Endothelial cell of umbilical vein (primary cell): ENCODE measurements at regions not wholly inside any gene's neighbourhood (a gene's known extent, or its start where the extent isn't known, plus 50 kb on each side); places are given as distances from the start of the nearest gene placed in this dataset.

Source experiments
- BruUV-seq: library from RNA; stranded (reverse); fragments of 400-500 nt; replicated peaks from 2 replicates; lab custom pipeline; 2021; lab: Mats Ljungman, UMichigan
- CTCF ChIA-PET: fragments of 300-600, 350-600 bp; sonication (Branson Sonifier 250); formaldehyde crosslinking; loops from one replicate; lab custom pipeline; 2021; ENCODE audit warnings: antibody characterized with exemption, inconsistent platforms; lab: Charles Lee
- POLR2A ChIA-PET: fragments of 300-600, 350-600 bp; sonication (Branson Sonifier 250); formaldehyde crosslinking; loops from one replicate; lab custom pipeline; 2021; ENCODE audit warnings: antibody characterized with exemption, inconsistent platforms; lab: Charles Lee
- DNase-seq: peaks from one replicate; pipeline ENCODE4 v3.0.0-alpha.2; 2011; ENCODE audit warnings: low read depth, low spot score
- FAIRE-seq: peaks from 2 replicates; lab custom pipeline; 2011; peaks lifted over from hg19 to GRCh38; lab: Jason Lieb, UNC
- H2AFZ ChIP-seq: 2 replicates; pipeline ENCODE4 v1.6.0; 2012; ENCODE audit warnings: low read depth, low read length, control low read depth, inconsistent platforms
- H3K27ac ChIP-seq: 2 replicates; pipeline ENCODE4 v1.5.1; 2011; ENCODE audit warnings: low read depth, mild to moderate bottlenecking, control low read depth, low read length, moderate library complexity; ENCODE audit not compliant: insufficient read depth
- H3K27me3 ChIP-seq, 2 experiments: 2 replicates each; pipeline versions ENCODE4 v1.6.0 to v1.6.1; 2011; ENCODE audit warnings: low read length in 2 of 2, mixed read lengths in 1 of 2; ENCODE audit not compliant: control insufficient read depth in 2 of 2, insufficient read depth in 2 of 2
- H3K36me3 ChIP-seq, 2 experiments: 2 replicates in 1 of 2; 3 replicates in 1 of 2; pipeline ENCODE4 v1.5.1; 2011; ENCODE audit warnings: low read length in 2 of 2, mild to moderate bottlenecking in 1 of 2, moderate library complexity in 1 of 2; ENCODE audit not compliant: control insufficient read depth in 2 of 2, insufficient read depth in 2 of 2; ENCODE audit errors: extremely low read depth in 1 of 2
- H3K4me1 ChIP-seq: 3 replicates; pipeline ENCODE4 v1.5.1; 2011; ENCODE audit warnings: mild to moderate bottlenecking, low read length; ENCODE audit not compliant: control insufficient read depth, insufficient read depth; ENCODE audit errors: extremely low read depth
- H3K4me2 ChIP-seq: 2 replicates; pipeline ENCODE4 v1.6.1; 2011; ENCODE audit warnings: low read length, control low read depth, mixed read lengths; ENCODE audit not compliant: insufficient read depth
- H3K4me3 ChIP-seq, 3 experiments: fragments of 200-600 bp in 1 of 3; sonication (generic), shearing (Covaris generic) in 1 of 3; replicated peaks in 1 of 3; 2 replicates each; pipeline ENCODE4 v1.5.1; 2011 to 2016; ENCODE audit warnings: control low read depth in 3 of 3, low read length in 3 of 3, mild to moderate bottlenecking in 2 of 3, inconsistent platforms in 1 of 3, low read depth in 1 of 3, moderate library complexity in 1 of 3; ENCODE audit not compliant: insufficient read depth in 1 of 3
- H3K79me2 ChIP-seq: 2 replicates; pipeline ENCODE4 v1.6.0; 2012; ENCODE audit warnings: low read length, inconsistent platforms; ENCODE audit not compliant: control insufficient read depth, insufficient read depth
- H3K9ac ChIP-seq: replicated peaks from 2 replicates; pipeline ENCODE3; 2011; ENCODE audit warnings: low read length, control low read depth; ENCODE audit not compliant: insufficient read depth; ENCODE audit errors: extremely low read depth
- H3K9me1 ChIP-seq: replicated peaks from 3 replicates; pipeline ENCODE4 v1.6.0; 2011; ENCODE audit warnings: mild to moderate bottlenecking, low read length; ENCODE audit not compliant: control insufficient read depth, insufficient read depth; ENCODE audit errors: extremely low read depth
- H3K9me3 ChIP-seq: replicated peaks from 2 replicates; pipeline ENCODE4 v1.5.1; 2012; ENCODE audit warnings: low read length, inconsistent platforms; ENCODE audit not compliant: control insufficient read depth, insufficient read depth
- H4K20me1 ChIP-seq: replicated peaks from 2 replicates; pipeline ENCODE3; 2011; ENCODE audit warnings: mild to moderate bottlenecking, low read length; ENCODE audit not compliant: control insufficient read depth, insufficient read depth; ENCODE audit errors: extremely low read depth
- CTCF ChIP-seq, 2 donors: IDR thresholded peaks; 1 replicate in 1 of 2; 2 replicates in 1 of 2; pipeline ENCODE4 v1.5.1; 2011; ENCODE audit warnings: low read length in 2 of 2, mild to moderate bottlenecking in 2 of 2, moderate library complexity in 2 of 2, control low read depth in 1 of 2, inconsistent platforms in 1 of 2, low read depth in 1 of 2; ENCODE audit not compliant: insufficient read depth in 1 of 2; ENCODE audit errors: extremely low read depth in 1 of 2
- EZH2 ChIP-seq: IDR thresholded peaks from 2 replicates; pipeline ENCODE4 v1.6.1; 2012; ENCODE audit warnings: borderline replicate concordance, low read depth, mild to moderate bottlenecking, moderate library complexity, low read length, inconsistent platforms; ENCODE audit not compliant: severe bottlenecking
- FOS ChIP-seq: IDR thresholded peaks from 2 replicates; pipeline ENCODE4 v1.6.1; 2011; ENCODE audit warnings: mild to moderate bottlenecking, low read length, moderate library complexity, borderline replicate concordance; ENCODE audit not compliant: insufficient read depth
- GATA2 ChIP-seq: IDR thresholded peaks from 2 replicates; pipeline ENCODE4 v1.7.0; 2011; ENCODE audit warnings: low read depth, mild to moderate bottlenecking, moderate library complexity, mixed read lengths, low read length; ENCODE audit not compliant: insufficient read length, insufficient read depth
- JUN ChIP-seq: IDR thresholded peaks from 2 replicates; pipeline ENCODE4 v1.6.1; 2011; ENCODE audit warnings: borderline replicate concordance, low read depth; ENCODE audit not compliant: insufficient read length, insufficient read depth
- MAX ChIP-seq: IDR thresholded peaks from 2 replicates; pipeline ENCODE4 v1.6.1; 2011; ENCODE audit not compliant: insufficient read depth, insufficient read length
- MYC ChIP-seq: IDR thresholded peaks from one replicate; pipeline ENCODE4 v1.6.1; 2011; ENCODE audit warnings: mild to moderate bottlenecking, low read depth, low read length
- POLR2A ChIP-seq: IDR thresholded peaks from 2 replicates; pipeline ENCODE4 v1.6.1; 2012; ENCODE audit warnings: low read depth, mild to moderate bottlenecking, control low read depth, low read length
- POLR2AphosphoS5 ChIP-seq: IDR thresholded peaks from 2 replicates; pipeline ENCODE4 v1.6.1; 2012; ENCODE audit warnings: low read depth, mild to moderate bottlenecking, control low read depth, low read length, moderate library complexity; ENCODE audit not compliant: insufficient read depth
- dilution Hi-C: fragments of 300-500 bp; cut with MboI; formaldehyde crosslinking; loops from one replicate; pipeline ENCODE4 v1.15.0; 2019; ENCODE audit warnings: low sequenced_read_pairs; ENCODE audit not compliant: extremely low pct_ligation_motif_present
- intact Hi-C: fragments of 100-400 bp; cut with micrococcal nuclease; formaldehyde crosslinking; loops from one replicate; pipeline ENCODE4 v1.10.0; 2022

- Histone ChIP-seq H3K9me3 (no peaks in the 10 kb centered on the region), H3K4me2 (no peak overlapping the region), H3K27ac (no peak overlapping the region), H3K4me1 (no peaks in the 10 kb centered on the region), H3K27me3 (no peaks in the 10 kb centered on the region), H3K79me2 (no peaks in the 10 kb centered on the region), H4K20me1 (no peaks in the 10 kb centered on the region), H3K4me3 (no peak overlapping the region), H3K9ac (no peak overlapping the region), H2AFZ (no peak overlapping the region), H3K36me3 (no peaks in the 10 kb centered on the region), H3K9me1 (no peaks in the 10 kb centered on the region)
- FAIRE-seq (no peak), DNase-seq (no peak)
- ChIA-PET CTCF (no interaction called here), POLR2A (no interaction called here)
- TF ChIP-seq CTCF (IDR thresholded peaks at IDR 0.05; ENCODE audit: extremely low read depth in 1 of 2, insufficient read depth in 1 of 2, low read depth in 1 of 2, low read length in 2 of 2) (no peak), POLR2AphosphoS5 (no peak), FOS (no peak), JUN (no peak), GATA2 (no peak), POLR2A (no peak), MAX (no peak), EZH2 (no peak), MYC (no peak)
- BruUV-seq: no TSS peak
- intact Hi-C loops: no loop called here
- dilution Hi-C loops: no loop called here
Observed at GRCh38 chr1:57591842-57592241, 168.0 kb upstream of the DAB1 start.
